HG03045 (cell line): ENCODE measurements at regions not wholly inside any gene's neighbourhood (a gene's known extent, or its start where the extent isn't known, plus 50 kb on each side); places are given as distances from the start of the nearest gene placed in this dataset.

ENCODE experiments used
- ATAC-seq: cut with Tn5 transposase; IDR thresholded peaks from one replicate; pipeline ENCODE4 v1.9.1; 2021; ENCODE audit warnings: mild to moderate bottlenecking, moderate library complexity; ENCODE audit not compliant: unreplicated experiment

DNA sequence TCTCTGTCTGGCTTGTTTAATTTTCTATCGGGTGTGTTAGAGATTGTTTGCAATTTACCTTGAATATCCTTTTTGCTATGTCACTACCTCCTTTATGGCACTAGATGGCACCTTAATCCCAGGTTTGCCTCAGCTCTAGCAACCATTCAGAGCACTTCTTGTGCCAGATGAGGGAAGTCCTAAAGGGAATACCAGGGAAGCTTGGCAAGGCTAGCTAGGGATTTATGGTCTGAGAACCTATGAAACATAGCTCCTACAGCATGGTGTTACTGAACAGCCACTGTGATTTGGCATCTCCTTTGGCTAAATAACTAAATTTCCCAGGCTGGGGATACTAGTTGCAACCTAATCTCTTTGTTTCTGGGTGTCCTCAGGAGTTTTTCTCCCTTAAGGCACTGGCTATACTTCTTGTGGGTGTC is 69.0 kb upstream of the VOPP1 start:
- peak; percentile 81 for ATAC-seq

DNA sequence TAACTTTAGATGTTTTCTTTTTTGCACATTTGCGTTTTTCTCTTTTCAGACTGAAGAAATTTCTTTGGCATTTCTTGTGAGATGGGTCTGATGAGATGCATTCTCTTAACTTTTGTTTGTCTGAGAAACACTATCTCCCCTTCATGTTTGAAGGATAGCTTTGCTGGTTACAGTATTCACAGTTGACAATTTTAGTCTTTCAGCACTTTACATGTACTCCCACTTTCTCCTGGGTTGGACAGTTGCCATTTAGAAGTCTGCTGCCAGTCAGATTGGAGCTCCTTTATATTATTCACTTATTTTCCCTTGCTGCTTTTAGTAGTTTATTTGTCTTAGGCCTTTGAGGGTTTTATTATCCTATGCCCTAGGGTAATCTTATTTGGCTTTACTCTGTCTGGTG is 67.3 kb upstream of the VOPP1 start:
- ATAC-seq, result no peak

DNA sequence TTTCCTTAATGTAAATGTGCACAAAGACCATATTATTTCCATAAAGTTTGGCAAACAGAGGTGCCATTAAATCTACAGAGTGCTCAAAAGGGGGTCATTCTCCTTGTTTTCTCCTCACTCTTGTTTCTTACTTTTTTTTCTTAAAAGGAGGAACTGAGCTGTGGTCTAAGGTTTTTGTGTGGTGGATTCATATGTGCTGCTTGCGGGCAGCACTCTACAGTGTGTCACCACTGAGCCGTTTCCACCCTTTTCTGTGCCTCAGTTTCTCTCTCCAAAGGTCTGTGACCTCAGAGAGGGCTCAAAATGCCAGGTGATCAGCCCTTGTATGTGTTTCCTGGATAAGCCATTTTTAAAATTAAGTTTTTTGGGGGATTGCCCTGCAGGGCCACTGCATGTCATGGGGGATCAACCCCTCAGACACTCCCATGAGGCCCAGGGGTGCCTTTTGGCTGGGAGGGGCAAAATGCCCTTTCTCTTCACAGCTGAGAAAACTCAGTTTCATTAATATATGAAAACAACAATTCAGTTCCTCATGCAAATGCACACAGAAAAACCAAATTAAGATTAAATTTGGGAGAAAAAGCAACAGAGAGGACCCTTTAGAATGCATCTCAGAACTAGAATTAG is 56.9 kb upstream of the VOPP1 start:
- no peak for ATAC-seq

- ATAC-seq, result no peak
Measured at GRCh38 chr7:55624813-55625212, 52.5 kb upstream of the VOPP1 start.

DNA sequence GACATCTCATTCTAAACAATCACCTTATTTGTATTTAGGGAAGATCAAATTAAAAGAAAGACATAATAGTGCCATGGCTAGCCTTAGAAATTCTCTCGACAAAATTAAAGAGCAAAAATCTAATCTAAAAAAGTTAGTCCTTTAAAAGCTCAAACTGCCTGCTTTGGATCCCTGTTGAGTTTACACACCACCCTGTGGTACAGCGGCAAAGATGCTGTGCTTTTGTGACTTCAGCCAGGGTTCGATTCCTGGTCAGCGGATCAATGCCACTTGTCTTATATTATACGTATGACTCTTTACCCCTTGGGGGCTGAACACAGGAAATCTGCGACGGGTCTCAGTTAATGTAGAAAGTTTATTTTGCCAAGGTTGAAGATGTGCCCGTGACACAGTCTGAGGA is 51.3 kb upstream of the VOPP1 start:
- ATAC-seq, result no peak

GRCh38 chr7:55622241-55622640 is 49.9 kb upstream of the VOPP1 start:
- ATAC-seq, result no peak
